PC-3 (cell line): ENCODE measurements at regions not wholly inside any gene's neighbourhood (a gene's known extent, or its start where the extent isn't known, plus 50 kb on each side); places are given as distances from the start of the nearest gene placed in this dataset.

Experiments used
- ATAC-seq: fragments of 200-7000 bp; cut with Tn5 transposase; 2 replicates; pipeline ENCODE4 v1.9.1; 2020; ENCODE audit warnings: mild to moderate bottlenecking, moderate library complexity
- BruUV-seq: library from RNA; stranded (reverse); fragments of 400-500 nt; replicated peaks from 2 replicates; lab custom pipeline; 2021; lab: Mats Ljungman, UMichigan
- CTCF ChIA-PET: fragments of 300-600 bp; sonication (Branson Sonifier 250); formaldehyde crosslinking; loops from one replicate; lab custom pipeline; 2022; ENCODE audit warnings: antibody characterized with exemption; lab: Charles Lee
- POLR2A ChIA-PET: fragments of 300-600 bp; sonication (Branson Sonifier 250); formaldehyde crosslinking; loops from one replicate; lab custom pipeline; 2022; ENCODE audit warnings: antibody characterized with exemption; ENCODE audit not compliant: unreplicated experiment; lab: Charles Lee
- DNase-seq: peaks from one replicate; pipeline ENCODE4 v3.0.0-alpha.2; 2015
- H2AFZ ChIP-seq: fragments of 300-600 bp; sonication (generic); 2 replicates; pipeline ENCODE4 v1.6.0; 2016; ENCODE audit warnings: antibody characterized with exemption, low read length
- H3F3A ChIP-seq: fragments of 300-600 bp; sonication (generic); one replicate; pipeline ENCODE4 v1.6.0; 2017; ENCODE audit warnings: antibody characterized with exemption, low read length, control low read depth, mild to moderate bottlenecking; ENCODE audit not compliant: unreplicated experiment
- H3K27ac ChIP-seq: fragments of 300-600 bp; sonication (generic); 2 replicates; pipeline ENCODE4 v1.5.1; 2016; ENCODE audit warnings: mild to moderate bottlenecking, low read length
- H3K27me3 ChIP-seq: fragments of 300-600 bp; sonication (generic); 2 replicates; pipeline ENCODE4 v1.6.1; 2016; ENCODE audit warnings: low read length, mixed read lengths
- H3K36me3 ChIP-seq: fragments of 300-600 bp; sonication (generic); 2 replicates; pipeline ENCODE4 v1.6.1; 2016; ENCODE audit warnings: low read depth, mixed run types, low read length, mixed read lengths
- H3K4me1 ChIP-seq: fragments of 300-600 bp; sonication (generic); 2 replicates; pipeline ENCODE4 v1.5.1; 2016; ENCODE audit warnings: low read length; ENCODE audit not compliant: insufficient read depth
- H3K4me2 ChIP-seq: fragments of 300-600 bp; sonication (generic); 2 replicates; pipeline ENCODE4 v1.6.0; 2016; ENCODE audit warnings: low read length
- H3K4me3 ChIP-seq: fragments of 300-600 bp; sonication (generic); 2 replicates; pipeline ENCODE4 v1.5.1; 2016; ENCODE audit warnings: mild to moderate bottlenecking, low read length, mixed read lengths
- H3K79me2 ChIP-seq: fragments of 300-600 bp; sonication (generic); 2 replicates; pipeline ENCODE4 v1.6.1; 2017; ENCODE audit warnings: low read length, mixed read lengths
- H3K9ac ChIP-seq: fragments of 300-600 bp; sonication (generic); 2 replicates; pipeline ENCODE4 v1.6.0; 2016; ENCODE audit warnings: mild to moderate bottlenecking, low read length
- H3K9me2 ChIP-seq: fragments of 300-600 bp; sonication (generic); replicated peaks from 2 replicates; pipeline ENCODE4 v1.6.1; 2016; ENCODE audit warnings: mixed run types, low read length, mixed read lengths
- H3K9me3 ChIP-seq: fragments of 300-600 bp; sonication (generic); 2 replicates; pipeline ENCODE4 v1.6.1; 2016; ENCODE audit warnings: low read length, mixed read lengths
- H4K20me1 ChIP-seq: fragments of 300-600 bp; sonication (generic); 2 replicates; pipeline ENCODE4 v1.6.1; 2016; ENCODE audit warnings: low read length, mixed read lengths
- EZH2 ChIP-seq: fragments of 300-600 bp; sonication (generic); IDR thresholded peaks from one replicate; pipeline ENCODE4 v1.6.1; 2017; ENCODE audit warnings: antibody characterized with exemption, mild to moderate bottlenecking, low read length; ENCODE audit not compliant: unreplicated experiment
- EZH2phosphoT487 ChIP-seq: fragments of 300-600 bp; sonication (generic); IDR thresholded peaks from 2 replicates; pipeline ENCODE4 v1.6.1; 2018; ENCODE audit warnings: mild to moderate bottlenecking, antibody characterized with exemption, low read length, borderline replicate concordance
- intact Hi-C: fragments of 100-400 bp; cut with micrococcal nuclease; formaldehyde crosslinking; loops from 2 replicates; pipeline ENCODE4 v1.9.0; 2023
- TF ChIP-seq, protein P1 (sequence below): fragments of 300-600 bp; sonication (generic); conservative IDR thresholded peaks from 2 replicates; pipeline ENCODE4 v1.5.1; 2017; ENCODE audit warnings: antibody characterized with exemption, low read depth, mild to moderate bottlenecking, low read length

DNA sequence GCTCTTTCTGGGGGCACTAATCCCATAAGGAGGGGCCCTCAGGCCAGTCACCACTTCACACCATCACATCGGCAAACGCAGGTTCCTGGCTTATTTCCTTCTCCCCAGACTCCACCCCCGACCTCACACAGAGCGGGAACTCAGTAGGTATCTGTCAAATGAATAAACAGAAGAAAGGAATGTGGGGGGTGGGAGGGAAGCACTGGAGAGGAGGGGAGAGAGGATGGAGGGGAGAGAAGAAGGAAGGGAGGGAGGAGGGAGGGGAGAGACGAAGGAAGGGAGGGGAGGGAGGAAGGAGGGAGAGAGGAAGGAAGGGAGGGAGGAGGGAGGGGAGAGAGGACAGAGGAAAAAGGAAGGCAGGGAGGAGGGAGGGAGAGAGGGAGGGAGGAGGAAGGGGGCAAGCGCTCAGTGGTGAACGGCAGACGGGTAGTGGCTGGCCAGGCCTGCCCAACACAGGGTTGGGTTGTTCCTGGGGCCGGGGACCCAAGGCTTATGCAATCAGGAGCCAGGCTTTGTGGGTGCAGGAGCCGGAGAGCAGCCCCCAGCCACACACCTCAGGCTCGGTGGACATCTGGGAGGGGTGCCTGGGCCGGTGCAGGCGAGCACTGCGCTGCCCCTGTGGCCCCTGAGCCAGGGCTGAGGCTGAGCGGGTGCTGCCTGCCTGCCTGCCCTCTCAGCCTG lies 52.6 kb upstream of the FBRSL1 start:
- H4K20me1 ChIP-seq, result no peaks in the 10 kb centered on the region
- intact Hi-C loops, result no loop called here
- H3K79me2 ChIP-seq, result no peaks in the 10 kb centered on the region
- ChIA-PET POLR2A (no interaction called here), CTCF (no interaction called here)
- H3K4me2 ChIP-seq, result peak overlapping the region; percentile 56; the same call in 1 of the 2 replicates
- H3K36me3 ChIP-seq, result no peaks in the 10 kb centered on the region
- H2AFZ ChIP-seq, result 0 out of 2 replicates have a peak overlapping the region, but pooled peaks have one; percentile 24
- H3K27ac ChIP-seq, result no peak overlapping the region
- peak; percentile 19 for ATAC-seq
- BruUV-seq, result no TSS peak
- peaks cover 5% of the 10 kb centered on the region for H3K4me1 ChIP-seq
- peak overlapping the region; percentile 20; the same call in 1 of the 2 replicates for H3K4me3 ChIP-seq
- H3F3A ChIP-seq, result no peaks in the 10 kb centered on the region
- TF ChIP-seq, protein P1, sequence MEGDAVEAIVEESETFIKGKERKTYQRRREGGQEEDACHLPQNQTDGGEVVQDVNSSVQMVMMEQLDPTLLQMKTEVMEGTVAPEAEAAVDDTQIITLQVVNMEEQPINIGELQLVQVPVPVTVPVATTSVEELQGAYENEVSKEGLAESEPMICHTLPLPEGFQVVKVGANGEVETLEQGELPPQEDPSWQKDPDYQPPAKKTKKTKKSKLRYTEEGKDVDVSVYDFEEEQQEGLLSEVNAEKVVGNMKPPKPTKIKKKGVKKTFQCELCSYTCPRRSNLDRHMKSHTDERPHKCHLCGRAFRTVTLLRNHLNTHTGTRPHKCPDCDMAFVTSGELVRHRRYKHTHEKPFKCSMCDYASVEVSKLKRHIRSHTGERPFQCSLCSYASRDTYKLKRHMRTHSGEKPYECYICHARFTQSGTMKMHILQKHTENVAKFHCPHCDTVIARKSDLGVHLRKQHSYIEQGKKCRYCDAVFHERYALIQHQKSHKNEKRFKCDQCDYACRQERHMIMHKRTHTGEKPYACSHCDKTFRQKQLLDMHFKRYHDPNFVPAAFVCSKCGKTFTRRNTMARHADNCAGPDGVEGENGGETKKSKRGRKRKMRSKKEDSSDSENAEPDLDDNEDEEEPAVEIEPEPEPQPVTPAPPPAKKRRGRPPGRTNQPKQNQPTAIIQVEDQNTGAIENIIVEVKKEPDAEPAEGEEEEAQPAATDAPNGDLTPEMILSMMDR, result no peak
- no peak for TF ChIP-seq EZH2phosphoT487
- no peak for TF ChIP-seq EZH2
- peaks cover 18% of the 10 kb centered on the region for H3K27me3 ChIP-seq
- H3K9me2 ChIP-seq, result no peaks in the 10 kb centered on the region
- H3K9me3 ChIP-seq, result no peaks in the 10 kb centered on the region
- DNase-seq, result no peak
- no peak overlapping the region for H3K9ac ChIP-seq

DNA sequence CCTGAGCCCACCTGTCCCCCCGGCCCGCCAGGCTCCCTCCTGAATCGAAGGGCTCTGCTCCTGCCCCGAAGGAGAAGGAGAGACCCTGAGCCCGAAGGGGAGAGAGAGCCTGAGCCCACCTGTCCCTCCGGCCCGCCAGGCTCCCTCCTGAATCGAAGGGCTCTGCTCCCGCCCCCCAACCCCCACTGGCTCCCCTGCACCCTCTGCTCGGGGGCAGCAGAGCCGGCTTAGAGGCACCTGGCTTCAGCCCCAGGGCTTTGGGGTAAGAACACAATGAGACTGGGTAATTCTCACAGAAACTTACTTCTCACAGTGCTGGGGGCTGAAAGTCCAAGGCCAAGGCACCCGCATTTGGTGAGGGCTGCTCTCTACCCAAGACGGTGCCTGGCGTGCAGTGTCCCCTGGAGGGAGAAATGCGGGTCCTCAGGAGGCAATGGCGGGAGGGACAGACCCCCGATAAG lies 53.1 kb upstream of the FBRSL1 start:
- POLR2A ChIA-PET, result no interaction called here
- H3K9me3 ChIP-seq, result no peaks in the 10 kb centered on the region
- TF ChIP-seq EZH2 (no peak), EZH2phosphoT487 (no peak)
- TF ChIP-seq, protein P1, result no peak
- H3F3A ChIP-seq, result no peaks in the 10 kb centered on the region
- no peaks in the 10 kb centered on the region for H3K79me2 ChIP-seq
- peak overlapping the region; percentile 20; the same call in 1 of the 2 replicates for H3K4me3 ChIP-seq
- H4K20me1 ChIP-seq, result no peaks in the 10 kb centered on the region
- CTCF ChIA-PET, result no interaction called here
- H3K9ac ChIP-seq, result no peak overlapping the region
- no peaks in the 10 kb centered on the region for H3K9me2 ChIP-seq
- H2AFZ ChIP-seq, result 0 out of 2 replicates have a peak overlapping the region, but pooled peaks have one; percentile 24
- H3K27me3 ChIP-seq, result peaks cover 18% of the 10 kb centered on the region
- peaks cover 5% of the 10 kb centered on the region for H3K4me1 ChIP-seq
- BruUV-seq, result no TSS peak
- H3K4me2 ChIP-seq, result peak overlapping the region; percentile 56; the same call in 1 of the 2 replicates
- no peaks in the 10 kb centered on the region for H3K36me3 ChIP-seq
- ATAC-seq, result no peak
- no peak overlapping the region for H3K27ac ChIP-seq
- no peak for DNase-seq
- intact Hi-C loops, result no loop called here

DNA sequence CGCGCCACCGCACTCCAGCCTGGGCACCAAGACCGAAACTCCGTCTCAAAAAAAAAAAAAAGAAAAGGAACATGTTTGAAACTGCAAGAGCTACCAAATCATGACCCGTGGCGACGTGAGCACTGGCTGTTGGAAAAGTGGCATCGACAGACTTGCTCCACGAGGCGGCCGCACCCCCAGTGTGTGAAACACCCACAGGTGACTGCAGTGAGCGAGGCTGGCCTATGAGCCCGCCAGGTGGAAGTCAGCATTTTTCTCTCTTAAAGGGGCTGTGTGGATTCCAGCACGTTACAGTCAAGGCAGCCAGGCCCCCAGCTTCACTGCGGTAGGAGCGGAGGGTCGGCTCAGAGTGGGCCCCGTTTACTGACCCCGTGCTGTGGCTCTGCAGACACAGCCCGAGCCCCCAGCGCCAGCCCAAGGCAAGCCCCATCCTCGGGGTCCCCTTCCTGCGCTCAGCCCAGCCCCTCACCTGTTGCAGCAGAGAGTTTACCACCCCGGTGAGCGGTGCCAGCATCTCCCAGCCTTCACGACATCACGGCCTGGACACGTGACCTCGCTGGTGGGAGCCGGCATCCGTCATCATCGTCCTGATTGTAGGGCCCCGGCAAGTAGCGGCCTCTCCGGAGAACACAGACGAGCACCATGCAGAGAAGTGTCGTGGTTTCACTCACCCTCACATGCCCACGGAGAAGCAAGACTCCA lies 54.3 kb upstream of the FBRSL1 start:
- no TSS peak for BruUV-seq
- Histone ChIP-seq H3K4me2 (no peak overlapping the region), H3K4me3 (no peak overlapping the region), H3K4me1 (peaks cover 11% of the 10 kb centered on the region), H3K9me2 (no peaks in the 10 kb centered on the region), H2AFZ (no peak overlapping the region), H4K20me1 (no peaks in the 10 kb centered on the region), H3K36me3 (no peaks in the 10 kb centered on the region), H3F3A (no peaks in the 10 kb centered on the region), H3K9me3 (no peaks in the 10 kb centered on the region), H3K27ac (no peak overlapping the region), H3K79me2 (no peaks in the 10 kb centered on the region), H3K27me3 (peaks cover 18% of the 10 kb centered on the region), H3K9ac (no peak overlapping the region)
- intact Hi-C loops, result no loop called here
- TF ChIP-seq, protein P1, result no peak
- TF ChIP-seq EZH2 (no peak), EZH2phosphoT487 (no peak)
- DNase-seq (no peak), ATAC-seq (no peak)
- POLR2A ChIA-PET, result no interaction called here
- CTCF ChIA-PET, result no interaction called here
